ENCODE measurements at regions not wholly inside any gene's neighbourhood (a gene's known extent, or its start where the extent isn't known, plus 50 kb on each side); places are given as distances from the start of the nearest gene placed in this dataset.

DNA sequence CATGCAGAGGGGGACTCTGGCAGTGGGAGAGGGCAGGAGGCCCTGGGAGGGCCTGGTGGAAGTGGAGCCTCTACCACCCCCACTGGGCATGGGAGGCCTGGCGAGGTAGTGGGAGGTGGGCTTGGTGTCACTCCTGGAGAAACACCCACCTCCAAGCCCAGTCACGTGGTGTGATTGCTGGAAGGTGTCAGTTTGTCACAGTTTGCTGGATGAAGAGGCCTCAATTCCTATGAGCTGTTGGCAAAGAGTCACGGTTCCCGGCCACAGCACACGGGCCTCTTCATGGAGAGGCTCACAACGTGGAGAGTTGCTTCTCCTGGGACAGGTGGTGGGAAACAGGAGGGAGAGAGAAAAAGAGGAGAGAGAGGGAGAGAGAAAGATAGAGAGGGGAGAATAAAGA is 684.1 kb upstream of the ARGLU1 start:
- TF ChIP-seq, protein P1, sequence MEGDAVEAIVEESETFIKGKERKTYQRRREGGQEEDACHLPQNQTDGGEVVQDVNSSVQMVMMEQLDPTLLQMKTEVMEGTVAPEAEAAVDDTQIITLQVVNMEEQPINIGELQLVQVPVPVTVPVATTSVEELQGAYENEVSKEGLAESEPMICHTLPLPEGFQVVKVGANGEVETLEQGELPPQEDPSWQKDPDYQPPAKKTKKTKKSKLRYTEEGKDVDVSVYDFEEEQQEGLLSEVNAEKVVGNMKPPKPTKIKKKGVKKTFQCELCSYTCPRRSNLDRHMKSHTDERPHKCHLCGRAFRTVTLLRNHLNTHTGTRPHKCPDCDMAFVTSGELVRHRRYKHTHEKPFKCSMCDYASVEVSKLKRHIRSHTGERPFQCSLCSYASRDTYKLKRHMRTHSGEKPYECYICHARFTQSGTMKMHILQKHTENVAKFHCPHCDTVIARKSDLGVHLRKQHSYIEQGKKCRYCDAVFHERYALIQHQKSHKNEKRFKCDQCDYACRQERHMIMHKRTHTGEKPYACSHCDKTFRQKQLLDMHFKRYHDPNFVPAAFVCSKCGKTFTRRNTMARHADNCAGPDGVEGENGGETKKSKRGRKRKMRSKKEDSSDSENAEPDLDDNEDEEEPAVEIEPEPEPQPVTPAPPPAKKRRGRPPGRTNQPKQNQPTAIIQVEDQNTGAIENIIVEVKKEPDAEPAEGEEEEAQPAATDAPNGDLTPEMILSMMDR (IDR thresholded peaks at IDR 0.05; ENCODE audit: insufficient read depth, low read length, poor library complexity, severe bottlenecking), result no peak
- no peak for TF ChIP-seq EZH2phosphoT487 (conservative IDR thresholded peaks at IDR 0.05; ENCODE audit: low read length)

Data from SU-DHL-6 (cell line).